Left kidney (tissue), 1 donor: ENCODE measurements at regions not wholly inside any gene's neighbourhood (a gene's known extent, or its start where the extent isn't known, plus 50 kb on each side); places are given as distances from the start of the nearest gene placed in this dataset.
"Not testable (repeated sequence)": the region's sequence is repeated elsewhere in the genome, so short reads cannot be mapped to it uniquely, and the experiment has no call there.

Source experiments
- DNase-seq: peaks from one replicate; pipeline ENCODE4 v3.0.0-alpha.2; 2013

GRCh38 chr4:189706821-189707220 is 233.9 kb upstream of the FRG1 start:
- not testable (repeated sequence) for DNase-seq

DNA sequence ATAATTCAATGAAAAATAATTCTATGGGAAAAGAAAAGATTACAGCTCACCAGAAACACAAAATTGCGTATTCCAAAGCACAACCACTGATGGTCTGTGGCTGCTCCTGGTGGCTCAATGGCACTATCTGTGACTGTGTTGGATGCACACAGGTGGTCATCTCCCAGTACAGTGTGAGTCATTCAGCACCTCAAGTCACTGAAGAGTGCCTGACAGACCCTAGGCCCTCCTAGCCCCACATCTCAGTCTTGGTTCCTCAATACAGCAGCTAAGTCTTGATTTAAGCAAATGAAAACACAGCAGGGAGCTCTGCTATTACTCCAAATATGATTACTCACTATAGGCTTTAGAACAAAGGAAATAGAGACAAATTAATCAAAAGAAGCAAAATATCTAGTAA is 233.4 kb upstream of the FRG1 start:
- not testable (repeated sequence) for DNase-seq

- not testable (repeated sequence) for DNase-seq
These were observed 228.7 kb upstream of the FRG1 start for GRCh38 chr4:189711956-189712355.

DNA sequence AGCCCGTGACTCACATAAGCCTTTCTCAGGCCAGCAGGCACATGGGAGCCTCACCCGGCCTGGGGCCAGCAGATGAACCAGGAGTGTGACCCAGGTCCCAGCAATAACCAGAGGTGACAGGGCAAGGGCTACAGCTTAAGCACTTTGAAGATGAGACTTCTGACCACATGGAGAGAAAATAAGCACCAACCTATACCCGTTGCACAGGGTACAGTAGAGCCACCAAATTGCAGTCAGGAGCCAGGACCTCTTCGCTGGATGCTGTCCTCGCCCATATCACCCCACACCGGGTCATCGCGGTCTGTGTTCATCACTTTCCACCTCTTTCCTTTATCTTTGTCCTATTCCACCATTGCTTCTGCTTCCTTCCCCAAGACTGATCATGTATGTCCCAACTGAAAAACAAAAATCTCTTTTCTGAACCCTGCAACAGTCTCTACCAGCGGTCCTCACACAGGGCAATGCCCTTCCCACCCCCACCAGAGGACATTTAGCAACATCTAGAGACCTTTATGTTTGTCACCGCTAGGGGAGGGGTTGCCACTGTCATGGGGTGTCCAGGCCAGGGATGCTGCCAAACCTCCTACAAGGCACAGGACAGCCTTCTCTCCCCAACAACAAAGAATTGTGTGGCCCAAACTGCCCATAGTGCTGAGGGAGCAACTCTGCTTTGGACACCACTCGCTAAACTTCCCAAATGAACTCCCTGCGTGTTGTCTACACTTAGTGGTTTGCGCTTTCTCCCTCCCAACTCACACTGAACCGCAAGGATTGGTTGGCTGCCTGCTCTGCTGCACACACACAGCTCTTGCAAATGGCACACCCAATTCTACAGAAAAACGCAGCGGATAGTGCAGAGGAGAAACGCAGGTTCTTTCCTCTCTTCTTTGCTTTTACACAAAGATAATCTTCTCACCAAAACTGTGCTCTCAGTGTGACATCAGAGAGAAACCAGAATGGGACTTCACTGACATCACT is 219.4 kb upstream of the FRG1 start:
- DNase-seq = not testable (repeated sequence)

GRCh38 chr4:189722324-189723003 is 218.2 kb upstream of the FRG1 start:
- DNase-seq = not testable (repeated sequence)

DNA sequence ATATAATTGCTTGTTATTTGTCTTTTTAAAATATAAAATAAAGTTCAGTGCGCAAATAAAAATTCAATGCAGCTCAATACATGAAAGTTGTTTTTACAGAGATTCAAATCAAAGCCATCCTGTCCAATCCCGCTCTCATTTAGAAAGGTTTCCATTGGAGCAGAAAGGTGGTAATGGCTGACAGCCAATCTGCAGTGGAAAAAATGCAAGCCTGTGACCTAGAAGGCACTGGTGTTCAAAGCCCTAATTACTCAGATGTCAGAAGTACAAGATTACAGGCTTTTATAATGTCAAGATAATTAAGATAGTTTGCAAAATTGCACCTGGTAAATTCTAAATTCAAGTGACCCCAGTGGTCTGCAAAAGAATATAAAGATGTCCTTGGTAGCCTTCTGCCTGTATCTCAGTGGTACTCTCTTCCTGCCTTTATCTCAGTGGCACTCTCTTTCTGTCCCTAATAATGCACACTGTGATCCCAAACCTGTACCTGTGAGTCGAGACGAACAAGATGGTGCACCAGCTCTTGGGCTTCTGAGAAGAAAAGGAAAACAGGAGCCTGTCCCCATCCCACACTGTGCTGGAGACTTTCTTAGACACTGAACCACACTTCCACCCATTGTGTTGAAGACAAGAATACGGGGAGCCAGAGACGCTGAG is 212.6 kb upstream of the FRG1 start:
- DNase-seq = not testable (repeated sequence)

- DNase-seq = not testable (repeated sequence)
These were observed 208.7 kb upstream of the FRG1 start for GRCh38 chr4:189731989-189732388.

DNA sequence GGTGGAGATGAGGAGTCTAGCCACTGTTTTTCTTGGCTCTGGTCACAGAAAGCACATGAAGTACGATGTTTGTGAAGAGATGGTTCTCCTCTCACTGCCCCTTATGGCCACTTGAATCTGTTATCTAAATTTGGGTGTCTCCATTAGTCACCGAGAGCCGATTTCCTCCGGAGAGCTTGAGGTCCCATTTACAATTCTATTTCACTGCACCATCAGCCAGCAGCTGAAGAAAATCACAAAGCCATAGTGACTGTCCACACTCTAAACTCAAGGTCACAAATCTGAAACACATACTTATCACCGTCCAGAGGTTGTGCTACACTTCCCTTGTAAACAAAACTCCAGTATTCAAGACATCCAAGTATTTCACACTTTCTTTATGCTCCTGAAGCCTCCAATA is 207.2 kb upstream of the FRG1 start:
- DNase-seq = not testable (repeated sequence)

DNA sequence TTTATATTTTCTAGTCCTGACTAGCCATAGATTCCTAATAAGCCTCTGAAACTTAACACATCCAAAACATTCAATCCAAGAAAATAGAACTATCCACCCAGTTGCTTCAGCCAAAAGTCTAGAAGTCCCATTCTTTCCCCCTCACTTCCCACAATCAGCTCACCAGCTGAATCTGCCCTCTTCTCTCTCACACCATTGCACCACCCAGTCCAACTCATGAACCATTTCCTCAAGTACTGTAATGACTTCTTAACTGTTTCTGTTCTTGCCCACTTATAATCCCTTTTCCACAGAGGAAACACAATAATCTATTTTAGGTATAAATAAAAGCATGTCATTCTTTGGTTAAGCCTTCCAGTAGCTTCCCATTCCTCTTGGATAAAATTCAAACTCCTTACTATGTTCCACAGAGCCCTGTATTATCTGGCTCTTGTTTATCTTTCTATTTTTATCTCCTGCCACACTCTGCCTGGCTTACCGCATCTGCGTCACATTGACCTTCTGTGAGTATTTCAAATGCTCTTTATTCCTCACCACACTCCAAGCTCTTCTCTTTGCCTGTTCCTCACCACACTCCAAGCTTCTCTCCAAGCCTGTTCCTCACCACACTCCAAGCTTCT is 205.9 kb upstream of the FRG1 start:
- not testable (repeated sequence) for DNase-seq

DNA sequence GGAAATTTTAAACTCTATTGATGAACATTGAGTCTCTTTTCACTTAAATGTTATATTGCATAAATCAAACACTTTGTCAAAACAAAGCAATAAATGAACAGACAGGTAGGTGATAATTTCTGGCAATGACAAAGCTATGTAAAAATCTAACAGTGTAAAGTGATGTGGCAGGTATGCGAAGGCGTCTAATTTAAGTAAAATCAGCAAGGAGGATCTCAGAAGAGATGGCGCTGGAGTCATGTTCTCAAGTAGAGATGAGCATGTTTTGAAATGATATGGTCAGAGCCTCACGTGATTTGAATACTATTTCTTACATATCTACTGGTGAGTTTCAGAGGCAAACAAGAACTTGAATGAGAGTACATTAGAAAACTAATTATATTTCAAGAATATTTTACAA is 204.0 kb upstream of the FRG1 start:
- DNase-seq = not testable (repeated sequence)

DNA sequence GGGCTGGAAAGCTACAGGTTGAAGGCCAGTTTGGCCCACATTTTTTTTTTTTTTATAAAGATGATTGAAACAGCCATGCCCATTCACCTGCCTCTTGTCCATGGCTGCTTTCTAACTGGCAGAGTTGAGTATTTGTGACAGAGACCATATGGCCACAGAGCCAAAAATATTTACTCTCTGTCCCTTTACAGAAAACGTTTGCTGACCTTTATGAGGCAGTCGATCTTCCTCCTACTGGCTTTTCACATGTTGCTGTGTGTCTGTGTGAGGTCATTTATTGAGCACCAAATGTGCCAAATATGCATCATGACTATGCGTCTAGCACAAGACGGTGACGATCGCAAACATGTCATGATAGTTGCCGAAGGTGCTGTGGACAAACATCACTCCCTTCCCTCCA is 200.6 kb upstream of the FRG1 start:
- DNase-seq = not testable (repeated sequence)

- DNase-seq = no peak
These were observed 199.8 kb upstream of the FRG1 start for GRCh38 chr4:189740873-189741272.

DNA sequence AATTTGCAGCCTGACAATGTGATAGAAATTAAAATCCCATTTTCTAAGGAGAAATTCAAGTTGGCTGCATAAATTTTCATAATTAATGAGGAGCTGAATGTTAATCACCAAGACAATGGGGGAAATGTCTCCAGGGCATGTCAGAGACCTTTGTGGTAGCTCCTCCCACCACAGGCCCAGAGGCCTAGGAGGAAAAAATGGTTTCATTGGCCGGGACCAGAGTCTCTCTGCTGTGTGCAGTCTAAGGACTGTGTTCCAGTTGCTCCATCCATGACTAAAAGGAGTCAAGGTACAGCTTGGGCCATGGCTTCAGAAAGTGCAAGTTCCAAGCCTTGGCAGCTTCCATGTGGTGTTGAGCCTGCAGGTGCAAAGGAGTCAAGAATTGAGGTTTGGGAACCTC is 187.6 kb upstream of the FRG1 start:
- not testable (repeated sequence) for DNase-seq

DNA sequence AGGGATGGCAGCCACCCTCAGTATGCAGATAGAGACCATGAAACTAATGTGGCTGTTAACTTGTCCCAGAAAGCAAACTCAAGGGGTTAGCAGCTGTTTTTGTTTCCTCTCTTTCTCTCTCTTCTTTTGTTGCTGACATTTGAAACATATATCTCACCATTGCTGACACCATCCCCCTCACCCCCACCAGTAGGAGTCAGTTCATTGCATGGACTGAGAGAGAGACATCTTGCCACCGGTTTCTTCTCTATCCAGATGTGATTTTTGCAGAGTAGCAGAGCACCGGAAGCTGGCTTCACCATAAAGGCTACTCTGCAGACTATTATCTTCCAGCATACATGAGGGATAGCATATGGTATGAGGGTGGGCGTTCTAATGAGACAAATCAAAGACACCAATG is 177.1 kb upstream of the FRG1 start:
- no peak for DNase-seq

- DNase-seq = peak; percentile 79
These were observed 175.4 kb upstream of the FRG1 start for GRCh38 chr4:189765301-189765700.

GRCh38 chr4:189765736-189766135 is 174.9 kb upstream of the FRG1 start:
- DNase-seq = peak; percentile 53

- no peak for DNase-seq
These were observed 172.7 kb upstream of the FRG1 start for GRCh38 chr4:189767941-189768340.

DNA sequence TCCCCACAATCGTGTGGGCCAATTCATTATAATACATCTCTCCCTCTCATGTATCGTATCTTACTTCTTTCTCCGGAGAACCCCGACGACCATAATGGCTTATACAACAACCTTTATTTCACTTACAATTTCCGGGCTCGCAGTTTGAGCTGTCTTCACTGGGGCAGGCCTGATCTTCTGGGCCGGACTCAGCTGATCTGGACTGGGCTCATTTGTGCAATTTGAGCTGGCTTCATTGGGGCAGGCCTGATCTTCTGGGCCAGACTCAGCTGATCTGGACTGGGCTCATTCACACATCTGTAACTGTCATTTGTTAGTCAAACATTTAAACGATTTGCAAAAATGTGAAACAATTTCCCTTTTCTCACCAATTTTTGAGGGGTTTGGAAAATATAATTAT is 171.5 kb upstream of the FRG1 start:
- DNase-seq = no peak

GRCh38 chr4:189771696-189772361 is 168.8 kb upstream of the FRG1 start:
- DNase-seq = no peak

GRCh38 chr4:189773909-189774308 is 166.8 kb upstream of the FRG1 start:
- no peak for DNase-seq

DNA sequence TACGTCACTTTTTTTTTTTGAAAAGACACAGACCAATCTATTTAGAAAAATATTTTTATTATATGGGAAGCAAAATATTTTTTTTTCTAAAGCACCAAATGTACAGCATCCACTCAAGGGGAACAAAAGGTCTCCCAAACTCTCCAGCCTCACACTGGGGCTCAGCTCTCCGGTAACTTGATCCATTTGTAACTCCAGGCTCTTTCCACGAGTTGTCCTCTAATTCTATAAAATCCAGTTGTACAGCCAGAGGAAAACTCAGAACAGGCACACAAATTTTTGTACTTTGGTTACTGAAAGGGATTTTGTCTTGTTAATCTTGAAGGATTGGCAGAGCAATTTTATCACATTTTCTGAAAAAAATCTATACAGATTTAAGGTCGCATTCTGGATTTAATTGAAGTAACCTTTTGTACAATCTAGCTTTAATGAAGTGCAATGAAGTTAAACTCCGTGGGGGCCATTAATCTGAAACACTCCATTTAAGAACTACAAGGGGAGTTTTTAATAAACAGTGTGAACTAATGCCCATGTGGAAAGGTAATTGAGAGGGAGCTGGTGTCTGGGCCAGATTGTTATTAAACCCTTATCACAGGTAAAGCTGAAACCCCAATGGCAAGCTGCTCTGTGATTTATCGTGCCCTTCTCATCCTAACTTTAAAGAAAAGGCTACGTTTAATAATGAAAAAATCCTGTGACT is 161.2 kb upstream of the FRG1 start:
- no peak for DNase-seq
